B cell (primary cell): ENCODE measurements at regions not wholly inside any gene's neighbourhood (a gene's known extent, or its start where the extent isn't known, plus 50 kb on each side); places are given as distances from the start of the nearest gene placed in this dataset.

Experiments used
- CTCF ChIP-seq: fragments of 200-600 bp; IDR thresholded peaks from one replicate; pipeline ENCODE4 v1.8.0; 2022; ENCODE audit warnings: antibody characterized with exemption, mild to moderate bottlenecking
- EZH2 ChIP-seq: IDR thresholded peaks from 2 replicates; pipeline ENCODE4 v1.6.1; 2012; ENCODE audit warnings: borderline replicate concordance, low read depth, mild to moderate bottlenecking, moderate library complexity, low read length; ENCODE audit not compliant: insufficient read depth, poor library complexity, severe bottlenecking

GRCh38 chr6:103983011-103983410 is 876.7 kb downstream of the HACE1 start:
- TF ChIP-seq CTCF (no peak), EZH2 (no peak)
